Ovary (tissue), 7 donors: ENCODE measurements at regions not wholly inside any gene's neighbourhood (a gene's known extent, or its start where the extent isn't known, plus 50 kb on each side); places are given as distances from the start of the nearest gene placed in this dataset.

ENCODE experiments used
- DNase-seq, 5 donors: peaks; one replicate each; pipeline ENCODE4 v3.0.0-alpha.2; 2019 to 2020
- H3K27ac ChIP-seq, 2 donors: fragments of 200-600 bp; one replicate each; pipeline versions ENCODE4 v1.5.1 to v1.8.0; 2019 to 2022
- H3K27me3 ChIP-seq: fragments of 200-600 bp; one replicate; pipeline ENCODE4 v1.8.0; 2022
- H3K36me3 ChIP-seq: fragments of 200-600 bp; sonication (generic); one replicate; pipeline ENCODE4 v1.5.1; 2019
- H3K4me1 ChIP-seq: one replicate; pipeline ENCODE4 v1.8.1; 2013; ENCODE audit warnings: mild to moderate bottlenecking, moderate library complexity; ENCODE audit not compliant: insufficient read depth
- H3K4me3 ChIP-seq: fragments of 200-600 bp; sonication (generic); one replicate; pipeline ENCODE4 v1.5.1; 2017
- H3K9me3 ChIP-seq, 2 donors: fragments of 200-600 bp in 1 of 2; sonication (generic) in 1 of 2; one replicate each; pipeline versions ENCODE4 v1.5.1 to v1.8.1; 2013 to 2019; ENCODE audit warnings: mild to moderate bottlenecking in 1 of 2, moderate library complexity in 1 of 2
- EP300 ChIP-seq: sonication (generic); formaldehyde crosslinking; IDR thresholded peaks from one replicate; pipeline ENCODE4 v1.6.1; 2017; ENCODE audit warnings: antibody characterized with exemption
- POLR2A ChIP-seq: fragments of 450-650 bp; IDR thresholded peaks from one replicate; pipeline ENCODE4 v1.6.1; 2017; ENCODE audit warnings: antibody characterized with exemption, mild to moderate bottlenecking, moderate library complexity
- WGBS, 3 donors: extraction: QIAGEN DNeasy Blood & Tissue Kit in 1 of 3; methylation state at CpG; one replicate each; pipeline versions ENCODE4 v1.1.5 to v1.1.7; 2013 to 2017; 5-methylcytosine and 5-hydroxymethylcytosine counted together
- intact Hi-C, 4 donors: fragments of 100-400 bp; cut with DNase I; formaldehyde crosslinking; loops; one replicate each; pipeline versions ENCODE4 v1.11.0 to v1.15.1; 2022 to 2023
- TF ChIP-seq, protein P1 (sequence below), 3 donors: fragments of 450-650 bp in 2 of 3; fragments of 200-600 bp in 1 of 3; IDR thresholded peaks; one replicate each; pipeline versions ENCODE4 v1.5.1 to v1.8.0; 2016 to 2022; ENCODE audit warnings: antibody characterized with exemption in 3 of 3, mild to moderate bottlenecking in 1 of 3
- donor health status: DM: no; HTN: no; CAD: no; lungs with moderate emphysema.
- donor health status: DM: no; HTN: no; CAD: no.
- donor health status: Bipolar disorder and iron deficiency.
- donor health status: DM: no; HTN: no; CAD: no.
- donor health status: DM: yes; HTN: yes; CAD: no.

DNA sequence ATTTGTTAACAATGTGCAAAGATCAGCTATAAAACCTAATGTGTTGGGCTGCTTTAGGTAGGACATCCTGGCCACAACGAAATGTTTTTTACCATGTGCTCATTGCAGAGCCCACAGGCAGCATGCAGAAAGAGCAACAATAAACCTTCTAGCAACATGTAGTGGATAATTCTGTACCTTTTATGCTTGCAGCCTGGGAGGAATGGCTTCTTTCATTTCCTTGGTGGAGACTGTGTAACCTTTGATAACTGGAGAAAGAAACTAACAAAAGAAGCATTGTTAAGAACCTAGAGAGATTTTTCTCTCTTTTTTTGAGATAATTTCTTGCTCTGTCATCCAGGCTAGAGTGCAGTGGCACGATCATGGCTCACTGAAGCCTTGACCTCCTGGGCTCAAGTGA is 225.5 kb upstream of the PRICKLE1 start:
- H3K4me3 ChIP-seq, result no peak overlapping the region
- H3K9me3 ChIP-seq, result no peaks in the 10 kb centered on the region
- no peak for TF ChIP-seq POLR2A
- no peak for TF ChIP-seq EP300
- TF ChIP-seq, protein P1, sequence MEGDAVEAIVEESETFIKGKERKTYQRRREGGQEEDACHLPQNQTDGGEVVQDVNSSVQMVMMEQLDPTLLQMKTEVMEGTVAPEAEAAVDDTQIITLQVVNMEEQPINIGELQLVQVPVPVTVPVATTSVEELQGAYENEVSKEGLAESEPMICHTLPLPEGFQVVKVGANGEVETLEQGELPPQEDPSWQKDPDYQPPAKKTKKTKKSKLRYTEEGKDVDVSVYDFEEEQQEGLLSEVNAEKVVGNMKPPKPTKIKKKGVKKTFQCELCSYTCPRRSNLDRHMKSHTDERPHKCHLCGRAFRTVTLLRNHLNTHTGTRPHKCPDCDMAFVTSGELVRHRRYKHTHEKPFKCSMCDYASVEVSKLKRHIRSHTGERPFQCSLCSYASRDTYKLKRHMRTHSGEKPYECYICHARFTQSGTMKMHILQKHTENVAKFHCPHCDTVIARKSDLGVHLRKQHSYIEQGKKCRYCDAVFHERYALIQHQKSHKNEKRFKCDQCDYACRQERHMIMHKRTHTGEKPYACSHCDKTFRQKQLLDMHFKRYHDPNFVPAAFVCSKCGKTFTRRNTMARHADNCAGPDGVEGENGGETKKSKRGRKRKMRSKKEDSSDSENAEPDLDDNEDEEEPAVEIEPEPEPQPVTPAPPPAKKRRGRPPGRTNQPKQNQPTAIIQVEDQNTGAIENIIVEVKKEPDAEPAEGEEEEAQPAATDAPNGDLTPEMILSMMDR (IDR thresholded peaks at IDR 0.05), result no peak
- no peak overlapping the region for H3K27ac ChIP-seq
- intact Hi-C loops, result no loop called here
- WGBS, 3 donors, result 54 to 69% (median 66%) methylated on average over 2 of the region's 2 CpGs
- no peaks in the 10 kb centered on the region for H3K4me1 ChIP-seq
- no peaks in the 10 kb centered on the region for H3K36me3 ChIP-seq
- no peak for DNase-seq
- H3K27me3 ChIP-seq, result no peaks in the 10 kb centered on the region

DNA sequence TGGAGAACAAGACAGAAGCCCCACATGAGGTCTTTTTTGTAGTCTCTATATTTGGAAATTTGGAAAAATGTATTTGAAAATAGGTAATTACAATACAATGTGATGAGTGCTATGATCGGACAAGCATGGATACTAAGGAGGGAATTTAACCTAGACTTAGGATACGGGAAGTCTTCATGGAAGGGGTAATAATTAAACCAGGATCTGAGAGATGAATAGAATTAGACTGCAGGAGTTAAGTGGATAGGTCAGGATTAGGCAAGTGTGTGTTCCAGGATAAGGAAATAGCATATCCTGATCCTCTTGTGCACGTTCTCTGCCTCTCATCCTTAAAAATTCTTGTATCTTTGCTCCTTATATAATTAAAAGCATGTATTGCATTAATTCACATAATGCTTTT is 223.3 kb upstream of the PRICKLE1 start:
- Histone ChIP-seq H3K4me3 (no peak overlapping the region), H3K9me3 (no peaks in the 10 kb centered on the region), H3K4me1 (no peaks in the 10 kb centered on the region), H3K36me3 (no peaks in the 10 kb centered on the region), H3K27me3 (no peaks in the 10 kb centered on the region), H3K27ac (no peak overlapping the region)
- 92 to 95% (median 94%) methylated on average over 3 of the region's 3 CpGs for WGBS, 3 donors
- TF ChIP-seq, protein P1 (IDR thresholded peaks at IDR 0.05), result no peak
- no peak for TF ChIP-seq EP300
- TF ChIP-seq POLR2A, result no peak
- intact Hi-C loops, result no loop called here
- no peak for DNase-seq

DNA sequence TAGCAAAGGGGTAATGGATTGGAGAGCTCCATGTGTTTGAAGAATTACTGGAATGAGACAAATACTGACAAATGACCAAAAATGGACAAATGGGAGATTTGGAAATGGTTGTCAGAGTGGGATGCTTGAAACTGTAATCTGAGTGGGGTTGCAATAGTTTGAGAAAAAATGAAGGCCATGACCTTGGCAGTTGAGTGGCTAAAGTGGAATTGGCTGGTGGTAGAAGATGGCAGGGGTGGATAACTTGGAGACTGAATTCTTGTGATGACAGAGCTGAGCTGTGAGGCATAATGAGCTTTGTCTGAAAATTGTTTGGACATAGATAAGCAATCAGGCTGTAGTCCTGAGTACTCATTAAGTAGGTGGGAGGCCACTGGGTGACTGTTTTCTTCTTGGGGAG is 222.5 kb upstream of the PRICKLE1 start:
- Histone ChIP-seq H3K9me3 (no peaks in the 10 kb centered on the region), H3K27ac (no peak overlapping the region), H3K36me3 (no peaks in the 10 kb centered on the region), H3K4me1 (no peaks in the 10 kb centered on the region), H3K27me3 (no peaks in the 10 kb centered on the region), H3K4me3 (no peak overlapping the region)
- intact Hi-C loops, result no loop called here
- no peak for DNase-seq
- no peak for TF ChIP-seq EP300

DNA sequence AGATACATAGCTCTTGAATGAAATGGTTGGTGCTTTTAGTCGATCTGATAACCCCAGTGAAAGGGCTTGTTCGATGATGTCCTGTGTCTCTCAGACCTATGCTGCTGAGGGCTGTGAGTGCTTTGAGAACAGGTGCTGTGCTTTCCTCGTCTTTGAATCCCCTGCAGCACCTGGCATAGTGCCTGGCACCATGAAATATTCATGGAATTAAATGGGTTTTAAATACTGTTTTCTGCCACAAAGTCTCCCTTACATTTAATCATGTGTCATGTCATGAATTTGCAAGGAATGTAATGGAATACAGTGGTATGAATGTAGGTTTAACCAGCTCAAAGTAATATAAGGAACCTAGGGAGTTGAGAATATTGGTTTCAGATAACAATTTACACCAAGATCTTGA is 220.5 kb upstream of the PRICKLE1 start:
- H3K4me3 ChIP-seq, result no peak overlapping the region
- no peaks in the 10 kb centered on the region for H3K27me3 ChIP-seq
- intact Hi-C loops, result no loop called here
- H3K9me3 ChIP-seq, result no peaks in the 10 kb centered on the region
- DNase-seq, result no peak
- WGBS, 3 donors, result 45 to 59% (median 58%) methylated on average over 3 of the region's 3 CpGs
- H3K36me3 ChIP-seq, result no peaks in the 10 kb centered on the region
- H3K27ac ChIP-seq, result no peak overlapping the region
- H3K4me1 ChIP-seq, result no peaks in the 10 kb centered on the region
- no peak for TF ChIP-seq POLR2A
- TF ChIP-seq, protein P1 (IDR thresholded peaks at IDR 0.05), result no peak
- no peak for TF ChIP-seq EP300

DNA sequence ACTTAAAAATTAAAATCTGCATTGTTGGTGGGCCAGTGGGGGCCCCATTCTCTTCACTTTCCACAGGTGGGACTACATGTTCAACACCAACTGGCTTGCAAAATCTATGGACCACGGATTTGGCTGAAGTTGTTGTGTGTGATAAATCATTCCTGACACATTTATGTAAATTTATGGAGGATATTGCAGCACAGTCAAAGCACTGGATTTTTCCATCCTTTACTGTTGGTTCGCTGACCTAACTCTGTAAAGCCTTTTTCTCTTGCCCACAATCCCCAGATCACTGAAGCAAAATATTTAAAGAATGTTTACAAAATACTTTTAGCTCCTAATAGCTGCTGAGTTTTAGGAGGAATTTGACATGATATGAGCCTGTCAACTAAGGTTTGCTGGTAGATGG is 219.7 kb upstream of the PRICKLE1 start:
- 21 to 45% (median 42%) methylated on average over 2 of the region's 2 CpGs for WGBS, 3 donors
- Histone ChIP-seq H3K4me3 (no peak overlapping the region), H3K27ac (no peak overlapping the region), H3K27me3 (no peaks in the 10 kb centered on the region), H3K9me3 (no peaks in the 10 kb centered on the region), H3K4me1 (no peaks in the 10 kb centered on the region), H3K36me3 (no peaks in the 10 kb centered on the region)
- TF ChIP-seq, protein P1 (IDR thresholded peaks at IDR 0.05), result no peak
- TF ChIP-seq POLR2A, result no peak
- no peak for TF ChIP-seq EP300
- DNase-seq, result no peak
- intact Hi-C loops, result no loop called here
